NB4 (cell line): ENCODE measurements at regions not wholly inside any gene's neighbourhood (a gene's known extent, or its start where the extent isn't known, plus 50 kb on each side); places are given as distances from the start of the nearest gene placed in this dataset.

Source experiments
- DNase-seq: peaks from one replicate; pipeline ENCODE4 v3.0.0; 2010; ENCODE audit warnings: low read depth
- H3K4me3 ChIP-seq: one replicate; pipeline ENCODE4 v1.5.1; 2011; ENCODE audit warnings: mild to moderate bottlenecking, low read depth, low read length, moderate library complexity
- MYC ChIP-seq: IDR thresholded peaks from 2 replicates; pipeline ENCODE4 v1.6.1; 2011; ENCODE audit warnings: low read depth, low read length
- POLR2A ChIP-seq: IDR thresholded peaks from 2 replicates; pipeline ENCODE4 v1.6.1; 2011; ENCODE audit warnings: mild to moderate bottlenecking; ENCODE audit not compliant: insufficient read length; ENCODE audit errors: extremely low read depth
- TF ChIP-seq, protein P1 (sequence below): IDR thresholded peaks from one replicate; pipeline ENCODE4 v1.5.1; 2012; ENCODE audit warnings: low read depth, low read length
- TF ChIP-seq, protein P2 (sequence below): IDR thresholded peaks from 2 replicates; pipeline ENCODE4 v1.6.1; 2011; ENCODE audit warnings: low read depth, low read length

DNA sequence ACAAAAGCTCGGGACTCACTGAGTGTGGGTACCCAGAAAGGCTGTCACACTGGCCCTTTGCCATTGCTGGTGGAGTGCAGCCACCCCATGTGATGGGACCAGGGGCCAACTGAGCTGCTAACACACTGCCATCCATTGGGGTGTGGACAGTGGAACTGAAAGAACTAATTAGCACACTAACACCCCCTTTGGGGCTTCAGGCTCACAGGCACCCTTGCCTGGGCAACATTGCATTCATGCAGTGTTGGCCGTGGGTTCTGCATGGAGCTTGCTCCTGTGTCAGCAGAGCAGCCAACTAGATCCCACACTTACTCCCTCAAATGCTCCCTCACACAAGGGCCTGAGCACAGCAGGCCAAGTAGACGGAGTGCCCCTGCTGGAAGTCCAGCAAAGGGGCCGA, 476.0 kb upstream of the ASIC2 start:
- H3K4me3 ChIP-seq, result no peak overlapping the region
- DNase-seq, result no peak
- TF ChIP-seq MYC (no peak), POLR2A (no peak)
- TF ChIP-seq, protein P1, sequence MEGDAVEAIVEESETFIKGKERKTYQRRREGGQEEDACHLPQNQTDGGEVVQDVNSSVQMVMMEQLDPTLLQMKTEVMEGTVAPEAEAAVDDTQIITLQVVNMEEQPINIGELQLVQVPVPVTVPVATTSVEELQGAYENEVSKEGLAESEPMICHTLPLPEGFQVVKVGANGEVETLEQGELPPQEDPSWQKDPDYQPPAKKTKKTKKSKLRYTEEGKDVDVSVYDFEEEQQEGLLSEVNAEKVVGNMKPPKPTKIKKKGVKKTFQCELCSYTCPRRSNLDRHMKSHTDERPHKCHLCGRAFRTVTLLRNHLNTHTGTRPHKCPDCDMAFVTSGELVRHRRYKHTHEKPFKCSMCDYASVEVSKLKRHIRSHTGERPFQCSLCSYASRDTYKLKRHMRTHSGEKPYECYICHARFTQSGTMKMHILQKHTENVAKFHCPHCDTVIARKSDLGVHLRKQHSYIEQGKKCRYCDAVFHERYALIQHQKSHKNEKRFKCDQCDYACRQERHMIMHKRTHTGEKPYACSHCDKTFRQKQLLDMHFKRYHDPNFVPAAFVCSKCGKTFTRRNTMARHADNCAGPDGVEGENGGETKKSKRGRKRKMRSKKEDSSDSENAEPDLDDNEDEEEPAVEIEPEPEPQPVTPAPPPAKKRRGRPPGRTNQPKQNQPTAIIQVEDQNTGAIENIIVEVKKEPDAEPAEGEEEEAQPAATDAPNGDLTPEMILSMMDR, result no peak
- TF ChIP-seq, protein P2, sequence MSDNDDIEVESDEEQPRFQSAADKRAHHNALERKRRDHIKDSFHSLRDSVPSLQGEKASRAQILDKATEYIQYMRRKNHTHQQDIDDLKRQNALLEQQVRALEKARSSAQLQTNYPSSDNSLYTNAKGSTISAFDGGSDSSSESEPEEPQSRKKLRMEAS, result no peak

DNA sequence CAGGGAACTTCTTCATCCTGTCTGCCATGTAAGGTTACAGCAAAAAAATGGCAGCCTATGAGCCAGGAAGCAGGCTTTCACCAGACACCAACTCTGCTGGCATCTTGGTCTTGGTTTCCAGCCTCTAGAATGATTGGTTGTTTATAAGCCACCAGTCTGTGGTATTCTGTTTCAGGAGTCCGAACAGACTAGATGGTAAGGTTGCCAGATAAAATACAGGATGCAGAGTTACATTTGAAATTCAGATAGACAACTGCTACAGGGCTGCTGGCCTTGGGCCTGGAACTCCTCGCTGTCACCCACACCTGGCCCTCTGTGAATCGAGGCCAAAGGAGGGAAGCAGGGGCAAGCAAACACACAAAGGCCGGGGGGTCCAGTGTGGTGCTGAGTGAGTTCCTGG, 478.8 kb upstream of the CCL2 start:
- TF ChIP-seq POLR2A (no peak), MYC (no peak)
- TF ChIP-seq, protein P1, result no peak
- TF ChIP-seq, protein P2, result no peak
- no peak overlapping the region for H3K4me3 ChIP-seq
- DNase-seq, result no peak

DNA sequence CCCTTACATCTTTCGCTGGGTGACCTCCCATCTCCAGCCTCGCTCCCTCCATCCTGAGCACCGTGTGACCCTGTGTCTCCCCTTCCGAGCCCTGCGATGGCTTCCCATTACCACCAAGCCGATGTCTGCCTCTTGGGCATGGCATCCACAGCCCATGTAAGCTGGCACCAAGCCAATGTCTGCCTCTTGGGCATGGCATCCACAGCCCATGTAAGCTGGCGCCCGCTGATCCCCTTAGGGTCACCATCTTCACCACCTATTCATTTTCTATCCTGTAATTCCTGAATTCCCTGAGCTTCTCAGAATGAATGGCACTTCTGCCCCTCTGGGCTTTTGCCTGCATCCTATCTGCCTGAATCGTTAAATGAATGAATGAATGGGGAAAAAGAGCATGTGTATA, 478.2 kb upstream of the CCL2 start:
- no peak overlapping the region for H3K4me3 ChIP-seq
- TF ChIP-seq, protein P1, result no peak
- no peak for TF ChIP-seq POLR2A
- TF ChIP-seq, protein P2, result no peak
- no peak for TF ChIP-seq MYC
- DNase-seq, result no peak

DNA sequence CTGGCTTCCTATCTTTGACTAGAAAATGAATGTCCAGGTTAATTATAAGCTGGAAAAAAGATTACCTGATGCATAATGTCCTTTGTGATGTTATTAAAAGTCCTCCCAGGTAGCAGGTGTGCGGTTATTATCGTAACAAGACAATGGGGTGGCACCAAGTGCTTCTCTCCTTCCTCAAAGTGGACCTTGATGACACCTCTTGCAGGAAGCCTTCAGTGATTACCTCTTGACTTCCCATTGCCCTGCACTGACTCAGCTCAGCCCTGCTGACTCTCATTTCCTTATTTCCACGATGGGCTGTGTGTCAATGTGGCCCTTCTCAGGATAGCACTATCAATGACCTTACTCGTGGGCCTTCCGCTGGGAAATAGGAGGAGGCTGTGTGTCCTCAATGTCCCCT, 477.4 kb upstream of the CCL2 start:
- no peak for DNase-seq
- TF ChIP-seq MYC (no peak), POLR2A (no peak)
- TF ChIP-seq, protein P1, result no peak
- TF ChIP-seq, protein P2, result no peak

DNA sequence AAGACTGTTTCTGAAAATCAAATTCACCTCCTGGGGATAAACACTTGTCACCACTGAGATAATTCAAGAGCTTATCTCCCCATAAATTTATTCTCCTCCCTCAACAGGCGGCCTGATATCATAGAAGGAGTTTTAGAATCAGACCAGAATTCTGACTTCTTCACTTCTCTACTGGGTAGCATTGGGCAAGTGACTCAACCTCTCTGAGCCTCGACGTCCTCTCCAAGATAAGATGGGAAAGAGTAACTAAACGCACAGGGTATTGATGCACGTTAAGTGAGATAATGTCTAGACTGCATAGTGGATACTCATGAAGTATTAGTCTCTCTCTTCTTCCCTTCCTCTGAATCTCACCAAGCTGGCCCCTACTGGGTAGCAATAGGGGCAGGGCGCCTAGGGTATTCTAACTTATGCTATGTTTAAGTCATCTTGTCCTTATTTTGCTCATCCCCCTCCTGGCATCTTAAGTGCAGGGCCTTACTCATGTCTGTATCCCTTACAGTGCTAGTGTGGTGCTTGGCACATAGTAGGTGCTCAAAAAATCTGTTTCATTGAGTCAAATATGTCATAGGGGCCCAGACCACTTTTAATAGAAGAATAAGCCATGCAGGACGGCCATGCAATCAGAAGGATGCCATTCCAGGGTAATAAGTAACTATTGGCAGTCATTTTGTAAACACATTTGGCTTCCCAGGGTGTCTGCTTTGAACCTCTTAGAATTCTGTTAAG, 476.4 kb upstream of the CCL2 start:
- DNase-seq, result no peak
- TF ChIP-seq, protein P1, result no peak
- TF ChIP-seq, protein P2, result no peak
- TF ChIP-seq POLR2A (no peak), MYC (no peak)
- H3K4me3 ChIP-seq, result no peak overlapping the region

More for the DNA sequence above, 477.4 kb upstream of the CCL2 start:
- H3K4me3 ChIP-seq, result no peak overlapping the region
